HL-60 (cell line): ENCODE measurements at regions not wholly inside any gene's neighbourhood (a gene's known extent, or its start where the extent isn't known, plus 50 kb on each side); places are given as distances from the start of the nearest gene placed in this dataset.
"Not testable (repeated sequence)": the region's sequence is repeated elsewhere in the genome, so short reads cannot be mapped to it uniquely, and the experiment has no call there.

Experiments
- DNase-seq, 2 experiments: peaks; one replicate each; pipeline ENCODE4 v3.0.0-alpha.2; 2010 to 2020; ENCODE audit warnings: low read depth in 1 of 2, low spot score in 1 of 2
- H3K27ac ChIP-seq: fragments of 250-450 bp; sonication (Bioruptor Pico); replicated peaks from 2 replicates; pipeline ENCODE4 v1.5.1; 2020; ENCODE audit warnings: mild to moderate bottlenecking, moderate library complexity
- H3K27me3 ChIP-seq: fragments of 250-450 bp; sonication (Bioruptor Pico); 2 replicates; pipeline ENCODE4 v1.5.1; 2021; ENCODE audit warnings: mild to moderate bottlenecking, moderate library complexity; ENCODE audit not compliant: insufficient read depth, poor library complexity, severe bottlenecking
- H3K4me3 ChIP-seq: replicated peaks from 2 replicates; pipeline ENCODE4 v1.5.1; 2011; ENCODE audit warnings: mild to moderate bottlenecking, control low read depth, low read length; ENCODE audit not compliant: insufficient read depth
- GABPA ChIP-seq: IDR thresholded peaks from 2 replicates; pipeline ENCODE4 v1.6.1; 2012; ENCODE audit warnings: low read depth
- POLR2AphosphoS5 ChIP-seq: IDR thresholded peaks from 2 replicates; pipeline ENCODE4 v1.6.1; 2012; ENCODE audit warnings: low read depth
- REST ChIP-seq: IDR thresholded peaks from 2 replicates; pipeline ENCODE4 v1.6.1; 2012; ENCODE audit warnings: low read depth; ENCODE audit not compliant: insufficient replicate concordance
- SPI1 ChIP-seq: IDR thresholded peaks from 2 replicates; pipeline ENCODE4 v1.6.1; 2012; ENCODE audit warnings: low read depth, mild to moderate bottlenecking, borderline replicate concordance
- TF ChIP-seq, protein P1 (sequence below): IDR thresholded peaks from one replicate; pipeline ENCODE4 v1.5.1; 2011; ENCODE audit warnings: low read length, control low read depth, inconsistent platforms; ENCODE audit not compliant: insufficient read depth

- no peak overlapping the region for H3K27ac ChIP-seq
- no peaks in the 10 kb centered on the region for H3K27me3 ChIP-seq
- TF ChIP-seq REST (no peak), SPI1 (no peak), POLR2AphosphoS5 (no peak), GABPA (no peak)
- TF ChIP-seq, protein P1, sequence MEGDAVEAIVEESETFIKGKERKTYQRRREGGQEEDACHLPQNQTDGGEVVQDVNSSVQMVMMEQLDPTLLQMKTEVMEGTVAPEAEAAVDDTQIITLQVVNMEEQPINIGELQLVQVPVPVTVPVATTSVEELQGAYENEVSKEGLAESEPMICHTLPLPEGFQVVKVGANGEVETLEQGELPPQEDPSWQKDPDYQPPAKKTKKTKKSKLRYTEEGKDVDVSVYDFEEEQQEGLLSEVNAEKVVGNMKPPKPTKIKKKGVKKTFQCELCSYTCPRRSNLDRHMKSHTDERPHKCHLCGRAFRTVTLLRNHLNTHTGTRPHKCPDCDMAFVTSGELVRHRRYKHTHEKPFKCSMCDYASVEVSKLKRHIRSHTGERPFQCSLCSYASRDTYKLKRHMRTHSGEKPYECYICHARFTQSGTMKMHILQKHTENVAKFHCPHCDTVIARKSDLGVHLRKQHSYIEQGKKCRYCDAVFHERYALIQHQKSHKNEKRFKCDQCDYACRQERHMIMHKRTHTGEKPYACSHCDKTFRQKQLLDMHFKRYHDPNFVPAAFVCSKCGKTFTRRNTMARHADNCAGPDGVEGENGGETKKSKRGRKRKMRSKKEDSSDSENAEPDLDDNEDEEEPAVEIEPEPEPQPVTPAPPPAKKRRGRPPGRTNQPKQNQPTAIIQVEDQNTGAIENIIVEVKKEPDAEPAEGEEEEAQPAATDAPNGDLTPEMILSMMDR: no peak
Observed at GRCh38 chr2:210730672-210731071, 174.3 kb downstream of the CPS1 start.

GRCh38 chr2:210746826-210747225 is 190.4 kb downstream of the CPS1 start:
- not testable (repeated sequence) for H3K27ac ChIP-seq, H3K4me3 ChIP-seq, H3K27me3 ChIP-seq, DNase-seq

More at GRCh38 chr2:210730672-210731071, 174.3 kb downstream of the CPS1 start:
- no peak for DNase-seq
- no peak overlapping the region for H3K4me3 ChIP-seq

DNA sequence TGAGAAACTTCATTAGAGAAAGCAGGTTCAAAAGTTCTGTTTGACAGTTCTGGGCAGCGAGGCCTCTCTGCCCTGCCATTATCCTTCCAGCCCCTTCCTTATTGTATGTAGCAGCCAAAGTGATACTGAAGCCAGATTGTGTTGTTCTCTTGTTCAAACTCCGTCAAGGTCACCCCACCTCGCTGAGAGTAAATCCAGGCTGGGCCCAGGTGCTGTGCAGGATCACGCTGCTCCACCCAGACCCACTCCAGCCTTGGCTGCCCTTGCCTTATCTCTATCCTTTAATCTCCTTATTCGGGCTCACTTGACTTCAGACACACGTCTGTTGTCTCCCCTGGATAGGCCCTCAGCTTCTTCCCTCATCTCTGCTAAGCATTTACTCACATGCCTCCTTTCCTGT is 196.1 kb downstream of the CPS1 start:
- no peak for DNase-seq
- no peak overlapping the region for H3K27ac ChIP-seq
- no peaks in the 10 kb centered on the region for H3K27me3 ChIP-seq
- H3K4me3 ChIP-seq: no peak overlapping the region
- no peak for TF ChIP-seq SPI1
- no peak for TF ChIP-seq POLR2AphosphoS5
- no peak for TF ChIP-seq GABPA
- TF ChIP-seq, protein P1: no peak
- no peak for TF ChIP-seq REST

DNA sequence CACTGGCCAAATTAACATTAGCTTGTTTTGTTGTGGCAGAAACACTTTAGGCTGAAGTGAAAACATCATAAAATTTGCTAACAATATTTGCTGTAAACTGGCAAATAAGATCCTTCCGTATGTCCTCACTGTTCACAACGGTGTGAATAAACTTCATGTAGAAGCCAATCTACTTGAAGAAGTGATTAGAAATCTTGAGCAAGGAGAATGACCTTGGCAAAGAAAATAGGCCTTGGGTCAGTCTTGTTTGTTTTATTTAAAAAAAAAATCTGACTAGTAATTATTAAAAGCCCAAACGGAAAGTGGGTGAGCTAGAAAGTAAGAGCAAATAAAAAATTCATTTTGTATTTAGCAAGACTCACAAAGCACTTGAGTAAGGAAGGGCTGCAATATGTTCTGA is 197.0 kb downstream of the CPS1 start:
- H3K27ac ChIP-seq: no peak overlapping the region
- DNase-seq: no peak
- no peaks in the 10 kb centered on the region for H3K27me3 ChIP-seq
- H3K4me3 ChIP-seq: no peak overlapping the region
- TF ChIP-seq GABPA (no peak), SPI1 (no peak), REST (no peak), POLR2AphosphoS5 (no peak)
- TF ChIP-seq, protein P1: no peak
